Cardiac fibroblast (primary cell): ENCODE measurements at regions not wholly inside any gene's neighbourhood (a gene's known extent, or its start where the extent isn't known, plus 50 kb on each side); places are given as distances from the start of the nearest gene placed in this dataset.

Experiments
- DNase-seq, 2 donors: peaks; one replicate each; pipeline versions ENCODE4 v3.0.0 to v3.0.0-alpha.2; 2010; ENCODE audit warnings: low read depth in 2 of 2
- H3K4me3 ChIP-seq, 2 donors: replicated peaks in 1 of 2; 1 replicate in 1 of 2; 2 replicates in 1 of 2; pipeline ENCODE4 v1.5.1; 2011; ENCODE audit warnings: low read depth in 2 of 2, low read length in 2 of 2, mild to moderate bottlenecking in 2 of 2, moderate library complexity in 1 of 2
- CTCF ChIP-seq: IDR thresholded peaks from one replicate; pipeline ENCODE4 v1.5.1; 2011; ENCODE audit warnings: low read depth, mild to moderate bottlenecking, low read length, inconsistent platforms

GRCh38 chr12:19712041-19712440 is 272.7 kb downstream of the AEBP2 start:
- H3K4me3 ChIP-seq = no peak overlapping the region
- DNase-seq = peak; percentile 85 to 94
- TF ChIP-seq CTCF = no peak

GRCh38 chr12:19718401-19718800 is 279.1 kb downstream of the AEBP2 start:
- no peak for TF ChIP-seq CTCF
- H3K4me3 ChIP-seq = no peak overlapping the region
- DNase-seq = no peak

- H3K4me3 ChIP-seq = no peak overlapping the region
- no peak for TF ChIP-seq CTCF
- DNase-seq = no peak
Measured at GRCh38 chr12:19719672-19720071, 280.4 kb downstream of the AEBP2 start.

GRCh38 chr12:19726122-19726521 is 286.8 kb downstream of the AEBP2 start:
- no peak overlapping the region for H3K4me3 ChIP-seq
- DNase-seq = no peak
- no peak for TF ChIP-seq CTCF

GRCh38 chr12:19726592-19726991 is 287.3 kb downstream of the AEBP2 start:
- no peak overlapping the region for H3K4me3 ChIP-seq
- no peak for DNase-seq
- TF ChIP-seq CTCF = no peak

- no peak overlapping the region for H3K4me3 ChIP-seq
- TF ChIP-seq CTCF = no peak
- DNase-seq = peak in 1 of 2 donors; percentile 32
Measured at GRCh38 chr12:19737019-19737418, 297.7 kb downstream of the AEBP2 start.

- no peak overlapping the region for H3K4me3 ChIP-seq
- peak; percentile 86 to 88 for DNase-seq
- TF ChIP-seq CTCF = peak; percentile 52
Measured at GRCh38 chr12:19739195-19739776, 300.0 kb downstream of the AEBP2 start.
